ENCODE measurements at regions not wholly inside any gene's neighbourhood (a gene's known extent, or its start where the extent isn't known, plus 50 kb on each side); places are given as distances from the start of the nearest gene placed in this dataset.

DNA sequence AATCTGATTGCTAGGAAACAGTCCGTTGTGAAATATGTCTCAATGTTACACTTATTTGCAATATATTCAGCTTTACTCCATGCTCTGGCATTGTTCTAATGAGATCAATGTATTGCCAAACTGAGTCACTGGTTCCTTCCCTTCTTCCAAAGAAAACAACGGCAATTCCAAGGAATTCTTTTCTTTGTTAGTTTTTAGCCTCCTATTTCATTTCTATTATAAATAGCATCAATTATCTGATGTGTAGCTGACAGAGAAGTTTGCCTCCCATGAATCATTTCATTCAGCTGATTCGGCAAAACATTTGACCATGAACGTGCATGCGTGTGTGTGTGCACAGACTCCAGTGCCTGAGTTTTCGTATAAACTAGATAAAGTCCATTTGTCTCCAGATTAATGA lies 346.8 kb downstream of the ETS1 start:
- TF ChIP-seq TOX (CRISPR knock-in tag; IDR thresholded peaks at IDR 0.05; ENCODE audit: borderline replicate concordance): no peak
- TF ChIP-seq ISL1 (CRISPR knock-in tag; IDR thresholded peaks at IDR 0.05): peak; percentile 16; the same call in 1 of the 2 replicates
- no peak for TF ChIP-seq PPARA (CRISPR knock-in tag; IDR thresholded peaks at IDR 0.05; ENCODE audit: borderline replicate concordance)
- no peak for TF ChIP-seq SNAI2 (CRISPR knock-in tag; IDR thresholded peaks at IDR 0.05)
- no peak for ATAC-seq

DNA sequence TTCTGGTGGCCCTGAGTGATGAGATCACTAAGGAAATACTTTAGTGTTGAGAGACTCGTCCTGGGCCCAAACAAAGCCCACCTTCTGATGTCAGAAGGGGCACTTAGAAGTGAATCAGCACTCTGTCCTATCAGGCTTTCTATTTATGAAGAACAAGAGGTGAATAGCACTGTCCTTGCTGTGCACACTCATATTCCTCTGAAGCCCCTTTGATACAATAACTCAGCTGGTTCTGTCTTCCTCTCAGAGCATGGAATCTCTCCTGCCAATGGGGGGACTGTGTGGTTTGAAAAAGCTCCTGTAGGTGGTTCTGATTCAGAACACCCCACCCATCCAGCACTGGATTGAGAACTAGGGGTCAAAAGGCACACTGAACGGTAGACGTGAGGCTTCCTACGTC lies 348.1 kb downstream of the ETS1 start:
- ATAC-seq: no peak
- TF ChIP-seq SNAI2 (CRISPR knock-in tag; IDR thresholded peaks at IDR 0.05) (no peak), OSR1 (CRISPR knock-in tag; IDR thresholded peaks at IDR 0.05) (no peak), ZNF70 (CRISPR knock-in tag; IDR thresholded peaks at IDR 0.05) (no peak), BACH2 (CRISPR knock-in tag; IDR thresholded peaks at IDR 0.05; ENCODE audit: borderline replicate concordance) (no peak), ISL1 (CRISPR knock-in tag; IDR thresholded peaks at IDR 0.05) (no peak), ZNF565 (CRISPR knock-in tag; conservative IDR thresholded peaks at IDR 0.05; ENCODE audit: low read depth) (no peak), CSDC2 (CRISPR knock-in tag; IDR thresholded peaks at IDR 0.05) (no peak), ESRRG (CRISPR knock-in tag; IDR thresholded peaks at IDR 0.05) (no peak), ZFP3 (CRISPR knock-in tag; IDR thresholded peaks at IDR 0.05) (no peak), ZFP30 (CRISPR knock-in tag; IDR thresholded peaks at IDR 0.05) (no peak), GLIS3 (CRISPR knock-in tag; IDR thresholded peaks at IDR 0.05) (no peak), TOX (CRISPR knock-in tag; IDR thresholded peaks at IDR 0.05; ENCODE audit: borderline replicate concordance) (no peak), RARB (CRISPR knock-in tag; IDR thresholded peaks at IDR 0.05) (no peak), TCF4 (CRISPR knock-in tag; IDR thresholded peaks at IDR 0.05; ENCODE audit: borderline replicate concordance) (no peak), PPARA (CRISPR knock-in tag; IDR thresholded peaks at IDR 0.05; ENCODE audit: borderline replicate concordance) (no peak)
- TF ChIP-seq, protein P1, sequence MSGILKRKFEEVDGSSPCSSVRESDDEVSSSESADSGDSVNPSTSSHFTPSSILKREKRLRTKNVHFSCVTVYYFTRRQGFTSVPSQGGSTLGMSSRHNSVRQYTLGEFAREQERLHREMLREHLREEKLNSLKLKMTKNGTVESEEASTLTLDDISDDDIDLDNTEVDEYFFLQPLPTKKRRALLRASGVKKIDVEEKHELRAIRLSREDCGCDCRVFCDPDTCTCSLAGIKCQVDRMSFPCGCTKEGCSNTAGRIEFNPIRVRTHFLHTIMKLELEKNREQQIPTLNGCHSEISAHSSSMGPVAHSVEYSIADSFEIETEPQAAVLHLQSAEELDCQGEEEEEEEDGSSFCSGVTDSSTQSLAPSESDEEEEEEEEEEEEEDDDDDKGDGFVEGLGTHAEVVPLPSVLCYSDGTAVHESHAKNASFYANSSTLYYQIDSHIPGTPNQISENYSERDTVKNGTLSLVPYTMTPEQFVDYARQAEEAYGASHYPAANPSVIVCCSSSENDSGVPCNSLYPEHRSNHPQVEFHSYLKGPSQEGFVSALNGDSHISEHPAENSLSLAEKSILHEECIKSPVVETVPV (CRISPR knock-in tag; IDR thresholded peaks at IDR 0.05): no peak
- TF ChIP-seq, protein P2, sequence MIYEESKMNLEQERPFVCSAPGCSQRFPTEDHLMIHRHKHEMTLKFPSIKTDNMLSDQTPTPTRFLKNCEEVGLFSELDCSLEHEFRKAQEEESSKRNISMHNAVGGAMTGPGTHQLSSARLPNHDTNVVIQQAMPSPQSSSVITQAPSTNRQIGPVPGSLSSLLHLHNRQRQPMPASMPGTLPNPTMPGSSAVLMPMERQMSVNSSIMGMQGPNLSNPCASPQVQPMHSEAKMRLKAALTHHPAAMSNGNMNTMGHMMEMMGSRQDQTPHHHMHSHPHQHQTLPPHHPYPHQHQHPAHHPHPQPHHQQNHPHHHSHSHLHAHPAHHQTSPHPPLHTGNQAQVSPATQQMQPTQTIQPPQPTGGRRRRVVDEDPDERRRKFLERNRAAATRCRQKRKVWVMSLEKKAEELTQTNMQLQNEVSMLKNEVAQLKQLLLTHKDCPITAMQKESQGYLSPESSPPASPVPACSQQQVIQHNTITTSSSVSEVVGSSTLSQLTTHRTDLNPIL (CRISPR knock-in tag; IDR thresholded peaks at IDR 0.05; ENCODE audit: low read depth): no peak
- TF ChIP-seq, protein P3, sequence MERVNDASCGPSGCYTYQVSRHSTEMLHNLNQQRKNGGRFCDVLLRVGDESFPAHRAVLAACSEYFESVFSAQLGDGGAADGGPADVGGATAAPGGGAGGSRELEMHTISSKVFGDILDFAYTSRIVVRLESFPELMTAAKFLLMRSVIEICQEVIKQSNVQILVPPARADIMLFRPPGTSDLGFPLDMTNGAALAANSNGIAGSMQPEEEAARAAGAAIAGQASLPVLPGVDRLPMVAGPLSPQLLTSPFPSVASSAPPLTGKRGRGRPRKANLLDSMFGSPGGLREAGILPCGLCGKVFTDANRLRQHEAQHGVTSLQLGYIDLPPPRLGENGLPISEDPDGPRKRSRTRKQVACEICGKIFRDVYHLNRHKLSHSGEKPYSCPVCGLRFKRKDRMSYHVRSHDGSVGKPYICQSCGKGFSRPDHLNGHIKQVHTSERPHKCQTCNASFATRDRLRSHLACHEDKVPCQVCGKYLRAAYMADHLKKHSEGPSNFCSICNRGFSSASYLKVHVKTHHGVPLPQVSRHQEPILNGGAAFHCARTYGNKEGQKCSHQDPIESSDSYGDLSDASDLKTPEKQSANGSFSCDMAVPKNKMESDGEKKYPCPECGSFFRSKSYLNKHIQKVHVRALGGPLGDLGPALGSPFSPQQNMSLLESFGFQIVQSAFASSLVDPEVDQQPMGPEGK (CRISPR knock-in tag; IDR thresholded peaks at IDR 0.05; ENCODE audit: borderline replicate concordance): no peak
- TF ChIP-seq, protein P4, sequence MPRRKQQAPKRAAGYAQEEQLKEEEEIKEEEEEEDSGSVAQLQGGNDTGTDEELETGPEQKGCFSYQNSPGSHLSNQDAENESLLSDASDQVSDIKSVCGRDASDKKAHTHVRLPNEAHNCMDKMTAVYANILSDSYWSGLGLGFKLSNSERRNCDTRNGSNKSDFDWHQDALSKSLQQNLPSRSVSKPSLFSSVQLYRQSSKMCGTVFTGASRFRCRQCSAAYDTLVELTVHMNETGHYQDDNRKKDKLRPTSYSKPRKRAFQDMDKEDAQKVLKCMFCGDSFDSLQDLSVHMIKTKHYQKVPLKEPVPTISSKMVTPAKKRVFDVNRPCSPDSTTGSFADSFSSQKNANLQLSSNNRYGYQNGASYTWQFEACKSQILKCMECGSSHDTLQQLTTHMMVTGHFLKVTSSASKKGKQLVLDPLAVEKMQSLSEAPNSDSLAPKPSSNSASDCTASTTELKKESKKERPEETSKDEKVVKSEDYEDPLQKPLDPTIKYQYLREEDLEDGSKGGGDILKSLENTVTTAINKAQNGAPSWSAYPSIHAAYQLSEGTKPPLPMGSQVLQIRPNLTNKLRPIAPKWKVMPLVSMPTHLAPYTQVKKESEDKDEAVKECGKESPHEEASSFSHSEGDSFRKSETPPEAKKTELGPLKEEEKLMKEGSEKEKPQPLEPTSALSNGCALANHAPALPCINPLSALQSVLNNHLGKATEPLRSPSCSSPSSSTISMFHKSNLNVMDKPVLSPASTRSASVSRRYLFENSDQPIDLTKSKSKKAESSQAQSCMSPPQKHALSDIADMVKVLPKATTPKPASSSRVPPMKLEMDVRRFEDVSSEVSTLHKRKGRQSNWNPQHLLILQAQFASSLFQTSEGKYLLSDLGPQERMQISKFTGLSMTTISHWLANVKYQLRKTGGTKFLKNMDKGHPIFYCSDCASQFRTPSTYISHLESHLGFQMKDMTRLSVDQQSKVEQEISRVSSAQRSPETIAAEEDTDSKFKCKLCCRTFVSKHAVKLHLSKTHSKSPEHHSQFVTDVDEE (CRISPR knock-in tag; IDR thresholded peaks at IDR 0.05): no peak

GRCh38 chr11:128238521-128239265 lies 348.7 kb downstream of the ETS1 start:
- ATAC-seq: no peak
- TF ChIP-seq ZNF8 (CRISPR knock-in tag; IDR thresholded peaks at IDR 0.05) (no peak), ZC3H10 (CRISPR knock-in tag; IDR thresholded peaks at IDR 0.05) (no peak), ISL1 (CRISPR knock-in tag; IDR thresholded peaks at IDR 0.05) (no peak), SNAI2 (CRISPR knock-in tag; IDR thresholded peaks at IDR 0.05) (no peak), ESRRG (CRISPR knock-in tag; IDR thresholded peaks at IDR 0.05) (no peak), BACH2 (CRISPR knock-in tag; IDR thresholded peaks at IDR 0.05; ENCODE audit: borderline replicate concordance) (no peak), ZNF70 (CRISPR knock-in tag; IDR thresholded peaks at IDR 0.05) (no peak), OSR1 (CRISPR knock-in tag; IDR thresholded peaks at IDR 0.05) (no peak), TCF4 (CRISPR knock-in tag; IDR thresholded peaks at IDR 0.05; ENCODE audit: borderline replicate concordance) (no peak), PPARA (CRISPR knock-in tag; IDR thresholded peaks at IDR 0.05; ENCODE audit: borderline replicate concordance) (no peak), TOX (CRISPR knock-in tag; IDR thresholded peaks at IDR 0.05; ENCODE audit: borderline replicate concordance) (no peak), CSDC2 (CRISPR knock-in tag; IDR thresholded peaks at IDR 0.05) (no peak), ZFP30 (CRISPR knock-in tag; IDR thresholded peaks at IDR 0.05) (no peak), ZNF565 (CRISPR knock-in tag; conservative IDR thresholded peaks at IDR 0.05; ENCODE audit: low read depth) (no peak)
- TF ChIP-seq, protein P2 (CRISPR knock-in tag; IDR thresholded peaks at IDR 0.05; ENCODE audit: low read depth): no peak
- TF ChIP-seq, protein P3 (CRISPR knock-in tag; IDR thresholded peaks at IDR 0.05; ENCODE audit: borderline replicate concordance): no peak
- TF ChIP-seq, protein P4 (CRISPR knock-in tag; IDR thresholded peaks at IDR 0.05): no peak
